CD4-positive, alpha-beta T cell (primary cell): ENCODE measurements at regions not wholly inside any gene's neighbourhood (a gene's known extent, or its start where the extent isn't known, plus 50 kb on each side); places are given as distances from the start of the nearest gene placed in this dataset.

ENCODE experiments used
- ATAC-seq: fragments of 200-7000 bp; cut with Tn5 transposase; one replicate; pipeline ENCODE4 v1.10.0; 2022; ENCODE audit warnings: mild to moderate bottlenecking; ENCODE audit not compliant: poor library complexity
- CTCF ChIA-PET: fragments of 350-600 bp; sonication (Branson Sonifier 250); formaldehyde crosslinking; loops from one replicate; lab custom pipeline; 2021; ENCODE audit warnings: antibody characterized with exemption, inconsistent platforms; lab: Charles Lee
- POLR2A ChIA-PET: fragments of 350-600 bp; sonication (Branson Sonifier 250); formaldehyde crosslinking; loops from one replicate; lab custom pipeline; 2021; ENCODE audit warnings: antibody characterized with exemption, inconsistent platforms; lab: Charles Lee
- DNase-seq, 14 experiments: peaks; one replicate each; pipeline ENCODE4 v3.0.0-alpha.2; 2013 to 2020; ENCODE audit warnings: mixed read lengths in 2 of 14
- H3K27ac ChIP-seq, 2 donors: one replicate each; pipeline versions ENCODE4 v1.5.1 to v1.7.0; 2013; ENCODE audit warnings: low read length in 2 of 2, low read depth in 1 of 2, mild to moderate bottlenecking in 1 of 2
- H3K27me3 ChIP-seq, 2 experiments: 1 replicate in 1 of 2; 2 replicates in 1 of 2; pipeline versions ENCODE4 v1.6.1 to v1.7.0; 2013; ENCODE audit warnings: low read length in 2 of 2, control low read depth in 1 of 2, mild to moderate bottlenecking in 1 of 2, moderate library complexity in 1 of 2; ENCODE audit not compliant: insufficient read depth in 2 of 2, control insufficient read depth in 1 of 2
- H3K36me3 ChIP-seq: one replicate; pipeline ENCODE4 v1.6.1; 2013; ENCODE audit warnings: low read length, control low read depth; ENCODE audit not compliant: insufficient read depth
- H3K4me1 ChIP-seq: one replicate; pipeline ENCODE4 v1.6.1; 2013; ENCODE audit warnings: low read length, control low read depth; ENCODE audit not compliant: insufficient read depth
- H3K4me3 ChIP-seq: one replicate; pipeline ENCODE4 v1.5.1; 2013; ENCODE audit warnings: mild to moderate bottlenecking, low read length, moderate library complexity
- H3K9me3 ChIP-seq, 2 experiments: 1 replicate in 1 of 2; 2 replicates in 1 of 2; pipeline versions ENCODE4 v1.6.1 to v1.7.0; 2013; ENCODE audit warnings: low read length in 2 of 2, mild to moderate bottlenecking in 2 of 2, control low read depth in 1 of 2, moderate library complexity in 1 of 2; ENCODE audit not compliant: control insufficient read depth in 1 of 2, insufficient read depth in 1 of 2
- H3K27ac Mint-ChIP-seq: one replicate; pipeline ENCODE4 v1.8.0; 2020; ENCODE audit warnings: mixed read lengths
- H3K27me3 Mint-ChIP-seq: one replicate; pipeline ENCODE4 v1.8.0; 2021; ENCODE audit warnings: mixed read lengths
- H3K36me3 Mint-ChIP-seq: one replicate; pipeline ENCODE4 v1.8.0; 2021; ENCODE audit warnings: low read depth, mixed read lengths
- H3K4me1 Mint-ChIP-seq: one replicate; pipeline ENCODE4 v1.8.0; 2021; ENCODE audit warnings: low read depth, mixed read lengths
- H3K4me3 Mint-ChIP-seq: one replicate; pipeline ENCODE4 v1.8.0; 2020; ENCODE audit warnings: mild to moderate bottlenecking, mixed read lengths
- H3K9me3 Mint-ChIP-seq: one replicate; pipeline ENCODE4 v1.8.0; 2020; ENCODE audit warnings: mixed read lengths
- CTCF ChIP-seq: fragments of 200-600 bp; IDR thresholded peaks from one replicate; pipeline ENCODE4 v1.8.0; 2022; ENCODE audit warnings: antibody characterized with exemption, mild to moderate bottlenecking
- intact Hi-C, 2 experiments: fragments of 100-400 bp; cut with DNase I in 1 of 2; cut with micrococcal nuclease in 1 of 2; formaldehyde crosslinking; loops; one replicate each; pipeline versions ENCODE4 v1.15.1 to v1.9.0; 2023 to 2025; cut with DNase I, micrococcal nuclease

- H3K27me3 ChIP-seq = no peaks in the 10 kb centered on the region
- no peaks in the 10 kb centered on the region for H3K36me3 Mint-ChIP-seq
- H3K9me3 ChIP-seq = peaks cover 0 to 3% of the 10 kb centered on the region in 2 experiments
- H3K4me3 Mint-ChIP-seq = no peak overlapping the region
- no peak overlapping the region for H3K27ac Mint-ChIP-seq
- no peaks in the 10 kb centered on the region for H3K36me3 ChIP-seq
- no peak for ATAC-seq
- no peaks in the 10 kb centered on the region for H3K9me3 Mint-ChIP-seq
- H3K4me1 ChIP-seq = no peaks in the 10 kb centered on the region
- DNase-seq = no peak
- H3K4me3 ChIP-seq = no peak overlapping the region
- ChIA-PET CTCF (no interaction called here), POLR2A (no interaction called here)
- intact Hi-C loops = no loop called here
- no peak overlapping the region for H3K27ac ChIP-seq
- no peak for TF ChIP-seq CTCF
- peaks cover 6% of the 10 kb centered on the region for H3K4me1 Mint-ChIP-seq
- H3K27me3 Mint-ChIP-seq = no peaks in the 10 kb centered on the region
These were observed 56.2 kb upstream of the SLC39A10 start for GRCh38 chr2:195600778-195601177.

- H3K4me3 ChIP-seq = no peak overlapping the region
- peaks cover 0 to 3% of the 10 kb centered on the region in 2 experiments for H3K9me3 ChIP-seq
- Mint-ChIP-seq H3K27ac (no peak overlapping the region), H3K36me3 (no peaks in the 10 kb centered on the region), H3K9me3 (no peaks in the 10 kb centered on the region), H3K27me3 (no peaks in the 10 kb centered on the region), H3K4me1 (peaks cover 7% of the 10 kb centered on the region), H3K4me3 (no peak overlapping the region)
- no peak for DNase-seq
- ATAC-seq = no peak
- ChIA-PET CTCF (no interaction called here), POLR2A (no interaction called here)
- H3K36me3 ChIP-seq = no peaks in the 10 kb centered on the region
- intact Hi-C loops = no loop called here
- TF ChIP-seq CTCF = no peak
- no peak overlapping the region for H3K27ac ChIP-seq
- H3K4me1 ChIP-seq = peaks cover 2% of the 10 kb centered on the region
- H3K27me3 ChIP-seq = no peaks in the 10 kb centered on the region
These were observed 60.2 kb upstream of the SLC39A10 start for GRCh38 chr2:195596840-195597239.

GRCh38 chr2:195595825-195596224, 61.2 kb upstream of the SLC39A10 start:
- Histone ChIP-seq H3K9me3 (peaks cover 0 to 3% of the 10 kb centered on the region in 2 experiments), H3K4me1 (peaks cover 2% of the 10 kb centered on the region), H3K27me3 (no peaks in the 10 kb centered on the region), H3K27ac (no peak overlapping the region), H3K36me3 (no peaks in the 10 kb centered on the region), H3K4me3 (no peak overlapping the region)
- CTCF ChIA-PET = no interaction called here
- DNase-seq (no peak), ATAC-seq (no peak)
- TF ChIP-seq CTCF = no peak
- no peaks in the 10 kb centered on the region for H3K36me3 Mint-ChIP-seq
- no peaks in the 10 kb centered on the region for H3K9me3 Mint-ChIP-seq
- intact Hi-C loops = no loop called here
- peaks cover 9% of the 10 kb centered on the region for H3K4me1 Mint-ChIP-seq
- H3K27me3 Mint-ChIP-seq = no peaks in the 10 kb centered on the region
- no peak overlapping the region for H3K27ac Mint-ChIP-seq
- POLR2A ChIA-PET = interaction anchor here (0.6 kb wide), 1 partner anchor 98 kb away, joined by 4 read pairs; no protein-coding TSS in a partner anchor
- H3K4me3 Mint-ChIP-seq = no peak overlapping the region
